ENCODE measurements at regions not wholly inside any gene's neighbourhood (a gene's known extent, or its start where the extent isn't known, plus 50 kb on each side); places are given as distances from the start of the nearest gene placed in this dataset.
"Not testable (repeated sequence)": the region's sequence is repeated elsewhere in the genome, so short reads cannot be mapped to it uniquely, and the experiment has no call there.

GRCh38 chr3:124346487-124346886 is 354.6 kb upstream of the ROPN1 start:
- peaks cover 0 to 2% of the 10 kb centered on the region in 2 donors for H3K4me1 ChIP-seq (ENCODE audit: control insufficient read depth in 2 of 2, insufficient read depth in 1 of 2, low read depth in 1 of 2, low read length in 2 of 2)
- no peak overlapping the region for H3K9ac ChIP-seq (ENCODE audit: low read depth, low read length, poor library complexity)
- H3K27ac ChIP-seq (replicated peaks; ENCODE audit: low read length) = no peak overlapping the region
- no peak overlapping the region for H3K4me3 ChIP-seq (ENCODE audit: low read length in 2 of 2)
- no peak overlapping the region for H3K14ac ChIP-seq (ENCODE audit: low read length)
- H3K4me2 ChIP-seq (ENCODE audit: insufficient read depth, low read length, poor library complexity, severe bottlenecking) = no peak overlapping the region
- no peak overlapping the region for H4K91ac ChIP-seq (ENCODE audit: low read depth, low read length, poor library complexity)
- H3K9me3 ChIP-seq (replicated peaks in 1 of 2; ENCODE audit: control insufficient read depth in 2 of 2, insufficient read depth in 1 of 2, low read depth in 1 of 2, low read length in 2 of 2) = no peaks in the 10 kb centered on the region
- no peak for DNase-seq (ENCODE audit: low spot score)
- no peak overlapping the region for H3K23ac ChIP-seq (ENCODE audit: low read depth, low read length, poor library complexity)
- H2BK12ac ChIP-seq (ENCODE audit: low read length) = no peak overlapping the region
- 100% methylated on average over 1 of the region's 4 CpGs; no CpG with 5 or more reads in 1 of the 2 donors for WGBS, 2 donors (ENCODE audit: extremely low coverage in 2 of 2, insufficient read length in 2 of 2, insufficient replicate concordance in 1 of 2)
- H3K27me3 ChIP-seq (ENCODE audit: control insufficient read depth in 3 of 3, insufficient read depth in 3 of 3, low read depth in 1 of 3, low read length in 3 of 3) = no peaks in the 10 kb centered on the region
- no peak overlapping the region for H3K4ac ChIP-seq (ENCODE audit: low read length)
- no peak overlapping the region for H2BK15ac ChIP-seq (ENCODE audit: low read length)
- peaks cover 2 to 10% of the 10 kb centered on the region in 2 donors for H3K36me3 ChIP-seq (replicated peaks in 1 of 2; ENCODE audit: control insufficient read depth in 2 of 2, insufficient read depth in 2 of 2, low read length in 2 of 2)
- H2AK5ac ChIP-seq (ENCODE audit: low read depth, low read length) = no peak overlapping the region
- no peak overlapping the region for H2BK120ac ChIP-seq (ENCODE audit: low read depth, low read length)
- H4K8ac ChIP-seq (ENCODE audit: low read depth, low read length) = no peak overlapping the region
- H3K79me1 ChIP-seq (ENCODE audit: low read depth, low read length) = no peaks in the 10 kb centered on the region
- H2AFZ ChIP-seq (ENCODE audit: low read length) = no peak overlapping the region
- H3K18ac ChIP-seq (ENCODE audit: low read length) = no peak overlapping the region
- H2BK5ac ChIP-seq (ENCODE audit: low read length) = no peak overlapping the region

- Histone ChIP-seq H3K23ac (ENCODE audit: low read depth, low read length, poor library complexity) (no peak overlapping the region), H4K8ac (ENCODE audit: low read depth, low read length) (no peak overlapping the region), H3K36me3 (replicated peaks in 1 of 2; ENCODE audit: control insufficient read depth in 2 of 2, insufficient read depth in 2 of 2, low read length in 2 of 2) (peaks cover 2 to 10% of the 10 kb centered on the region in 2 donors), H4K91ac (ENCODE audit: low read depth, low read length, poor library complexity) (no peak overlapping the region), H3K27me3 (ENCODE audit: control insufficient read depth in 3 of 3, insufficient read depth in 3 of 3, low read depth in 1 of 3, low read length in 3 of 3) (no peaks in the 10 kb centered on the region), H3K4me3 (ENCODE audit: low read length in 2 of 2) (no peak overlapping the region), H2BK120ac (ENCODE audit: low read depth, low read length) (no peak overlapping the region), H3K27ac (replicated peaks; ENCODE audit: low read length) (no peak overlapping the region), H2BK12ac (ENCODE audit: low read length) (no peak overlapping the region), H2BK5ac (ENCODE audit: low read length) (no peak overlapping the region), H2BK15ac (ENCODE audit: low read length) (no peak overlapping the region), H3K18ac (ENCODE audit: low read length) (no peak overlapping the region), H3K9me3 (replicated peaks in 1 of 2; ENCODE audit: control insufficient read depth in 2 of 2, insufficient read depth in 1 of 2, low read depth in 1 of 2, low read length in 2 of 2) (no peaks in the 10 kb centered on the region), H3K14ac (ENCODE audit: low read length) (no peak overlapping the region), H2AFZ (ENCODE audit: low read length) (no peak overlapping the region), H2AK5ac (ENCODE audit: low read depth, low read length) (no peak overlapping the region), H3K9ac (ENCODE audit: low read depth, low read length, poor library complexity) (no peak overlapping the region), H3K4me2 (ENCODE audit: insufficient read depth, low read length, poor library complexity, severe bottlenecking) (no peak overlapping the region), H3K79me1 (ENCODE audit: low read depth, low read length) (no peaks in the 10 kb centered on the region), H3K4me1 (ENCODE audit: control insufficient read depth in 2 of 2, insufficient read depth in 1 of 2, low read depth in 1 of 2, low read length in 2 of 2) (peaks cover 2% of the 10 kb centered on the region in 2 donors), H3K4ac (ENCODE audit: low read length) (no peak overlapping the region)
- WGBS, 2 donors (ENCODE audit: extremely low coverage in 2 of 2, insufficient read length in 2 of 2, insufficient replicate concordance in 1 of 2) = no CpG with 5 or more reads among the region's 2 CpGs
- DNase-seq (ENCODE audit: low spot score) = no peak
Measured at GRCh38 chr3:124347418-124347817, 355.5 kb upstream of the ROPN1 start.

- not testable (repeated sequence) for H3K18ac ChIP-seq (ENCODE audit: low read length); H3K27me3 ChIP-seq (ENCODE audit: control insufficient read depth in 3 of 3, insufficient read depth in 3 of 3, low read depth in 1 of 3, low read length in 3 of 3); H2BK15ac ChIP-seq (ENCODE audit: low read length); H3K36me3 ChIP-seq (replicated peaks in 1 of 2; ENCODE audit: control insufficient read depth in 2 of 2, insufficient read depth in 2 of 2, low read length in 2 of 2); H2BK5ac ChIP-seq (ENCODE audit: low read length); H4K91ac ChIP-seq (ENCODE audit: low read depth, low read length, poor library complexity); H3K9me3 ChIP-seq (replicated peaks in 1 of 2; ENCODE audit: control insufficient read depth in 2 of 2, insufficient read depth in 1 of 2, low read depth in 1 of 2, low read length in 2 of 2); H3K23ac ChIP-seq (ENCODE audit: low read depth, low read length, poor library complexity); H2BK120ac ChIP-seq (ENCODE audit: low read depth, low read length); H3K9ac ChIP-seq (ENCODE audit: low read depth, low read length, poor library complexity); H2AFZ ChIP-seq (ENCODE audit: low read length); H3K14ac ChIP-seq (ENCODE audit: low read length); H3K4me3 ChIP-seq (ENCODE audit: low read length in 2 of 2); H3K4ac ChIP-seq (ENCODE audit: low read length); H3K4me1 ChIP-seq (ENCODE audit: control insufficient read depth in 2 of 2, insufficient read depth in 1 of 2, low read depth in 1 of 2, low read length in 2 of 2); DNase-seq (ENCODE audit: low spot score); H3K27ac ChIP-seq (replicated peaks; ENCODE audit: low read length); H3K4me2 ChIP-seq (ENCODE audit: insufficient read depth, low read length, poor library complexity, severe bottlenecking); H2AK5ac ChIP-seq (ENCODE audit: low read depth, low read length); H3K79me1 ChIP-seq (ENCODE audit: low read depth, low read length); H2BK12ac ChIP-seq (ENCODE audit: low read length); H4K8ac ChIP-seq (ENCODE audit: low read depth, low read length)
- WGBS, 2 donors (ENCODE audit: extremely low coverage in 2 of 2, insufficient read length in 2 of 2, insufficient replicate concordance in 1 of 2) = no CpG with 5 or more reads among the region's 5 CpGs
Measured at GRCh38 chr3:124348555-124348954, 356.6 kb upstream of the ROPN1 start.

- no peak overlapping the region for H3K4me3 ChIP-seq (ENCODE audit: low read length in 2 of 2)
- H4K8ac ChIP-seq (ENCODE audit: low read depth, low read length) = no peak overlapping the region
- H3K18ac ChIP-seq (ENCODE audit: low read length) = no peak overlapping the region
- no peak overlapping the region for H2AFZ ChIP-seq (ENCODE audit: low read length)
- no peak overlapping the region for H2AK5ac ChIP-seq (ENCODE audit: low read depth, low read length)
- no peak overlapping the region for H3K23ac ChIP-seq (ENCODE audit: low read depth, low read length, poor library complexity)
- no peak overlapping the region for H3K9ac ChIP-seq (ENCODE audit: low read depth, low read length, poor library complexity)
- H3K9me3 ChIP-seq (replicated peaks in 1 of 2; ENCODE audit: control insufficient read depth in 2 of 2, insufficient read depth in 1 of 2, low read depth in 1 of 2, low read length in 2 of 2) = no peaks in the 10 kb centered on the region
- no peaks in the 10 kb centered on the region for H3K79me1 ChIP-seq (ENCODE audit: low read depth, low read length)
- no peak overlapping the region for H3K4me2 ChIP-seq (ENCODE audit: insufficient read depth, low read length, poor library complexity, severe bottlenecking)
- no peak overlapping the region for H2BK12ac ChIP-seq (ENCODE audit: low read length)
- H4K91ac ChIP-seq (ENCODE audit: low read depth, low read length, poor library complexity) = no peak overlapping the region
- WGBS, 2 donors (ENCODE audit: extremely low coverage in 2 of 2, insufficient read length in 2 of 2, insufficient replicate concordance in 1 of 2) = no CpG with 5 or more reads among the region's 4 CpGs
- peak; percentile 55 for DNase-seq (ENCODE audit: low spot score)
- H3K27ac ChIP-seq (replicated peaks; ENCODE audit: low read length) = no peak overlapping the region
- peaks cover 2 to 10% of the 10 kb centered on the region in 2 donors for H3K36me3 ChIP-seq (replicated peaks in 1 of 2; ENCODE audit: control insufficient read depth in 2 of 2, insufficient read depth in 2 of 2, low read length in 2 of 2)
- peaks cover 0 to 2% of the 10 kb centered on the region in 2 donors for H3K4me1 ChIP-seq (ENCODE audit: control insufficient read depth in 2 of 2, insufficient read depth in 1 of 2, low read depth in 1 of 2, low read length in 2 of 2)
- no peak overlapping the region for H3K4ac ChIP-seq (ENCODE audit: low read length)
- H2BK15ac ChIP-seq (ENCODE audit: low read length) = no peak overlapping the region
- no peak overlapping the region for H2BK5ac ChIP-seq (ENCODE audit: low read length)
- no peak overlapping the region for H2BK120ac ChIP-seq (ENCODE audit: low read depth, low read length)
- no peak overlapping the region for H3K14ac ChIP-seq (ENCODE audit: low read length)
- no peaks in the 10 kb centered on the region for H3K27me3 ChIP-seq (ENCODE audit: control insufficient read depth in 3 of 3, insufficient read depth in 3 of 3, low read depth in 1 of 3, low read length in 3 of 3)
Measured at GRCh38 chr3:124351430-124352148, 359.7 kb upstream of the ROPN1 start.

All from neuronal stem cell (in vitro differentiated cells).